ENCODE measurements at regions not wholly inside any gene's neighbourhood (a gene's known extent, or its start where the extent isn't known, plus 50 kb on each side); places are given as distances from the start of the nearest gene placed in this dataset.

DNA sequence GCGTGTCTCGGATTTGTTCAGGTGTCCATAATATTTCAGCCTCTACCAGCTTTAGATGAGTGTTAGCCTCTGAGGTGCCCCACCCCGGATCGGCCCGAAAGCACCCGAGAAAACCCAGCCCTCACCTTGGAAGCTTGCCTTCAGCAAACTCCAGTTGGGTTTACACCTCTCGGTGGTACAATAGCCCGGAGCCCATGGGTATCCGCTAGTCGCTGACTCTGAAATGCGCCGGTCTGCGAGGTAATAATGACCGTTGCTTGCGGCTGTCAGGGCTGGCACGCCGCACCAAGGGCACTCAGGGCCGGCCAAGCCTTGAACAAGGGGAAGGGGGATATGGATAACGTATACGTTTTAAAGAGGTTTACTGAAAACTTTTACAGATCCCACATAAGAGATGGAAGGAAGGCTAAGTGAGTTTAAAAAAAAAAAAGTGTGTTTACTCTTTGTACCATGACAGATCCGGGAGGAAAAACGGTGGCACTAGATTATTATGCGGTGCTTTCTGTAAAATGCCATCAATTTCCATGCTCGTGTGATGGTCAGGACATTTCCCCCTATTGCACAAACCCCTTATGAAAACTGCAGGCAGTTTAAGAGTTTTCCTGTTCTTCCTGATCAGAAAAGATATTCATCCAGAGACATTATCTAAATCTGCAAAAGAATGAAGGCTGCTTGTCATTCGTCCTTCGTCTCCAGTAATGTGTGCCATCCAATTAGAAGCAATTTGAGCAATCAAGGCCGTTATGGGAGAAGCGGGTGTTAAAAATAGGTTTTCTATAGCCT, 124.2 kb downstream of the TMEM161B start:
- Histone ChIP-seq H3K4me1 (ENCODE audit: control extremely low read depth in 1 of 4, control insufficient read depth in 4 of 4, insufficient read depth in 4 of 4, low read length in 3 of 4) (peaks cover 3 to 22% (median 15%) of the 10 kb centered on the region in 4 experiments), H3K27ac (ENCODE audit: insufficient read depth in 1 of 2, low read depth in 1 of 2, low read length in 2 of 2, poor library complexity in 1 of 2, severe bottlenecking in 2 of 2) (no peak overlapping the region), H3K27me3 (replicated peaks in 2 of 5; ENCODE audit: control insufficient read depth in 4 of 5, insufficient read depth in 5 of 5, low read length in 4 of 5) (peaks cover 37 to 89% (median 45%) of the 10 kb centered on the region in 5 experiments), H3K9me3 (ENCODE audit: control extremely low read depth in 1 of 5, control insufficient read depth in 4 of 5, insufficient read depth in 2 of 5, low read depth in 1 of 5, low read length in 4 of 5) (peaks cover 0 to 5% (median 0%) of the 10 kb centered on the region in 5 experiments), H3K4me3 (ENCODE audit: control insufficient read depth in 1 of 7, extremely low read depth in 1 of 7, insufficient read depth in 4 of 7, low read depth in 2 of 7, low read length in 6 of 7) (no peak overlapping the region), H3K36me3 (ENCODE audit: control insufficient read depth in 4 of 4, insufficient read depth in 4 of 4, low read length in 3 of 4) (no peaks in the 10 kb centered on the region)
- 15% methylated on average over 25 of the region's 28 CpGs for WGBS (ENCODE audit: insufficient coverage)
- POLR2A ChIA-PET = no interaction called here
- CTCF ChIA-PET = interaction anchor here (0.6 kb wide), 1 partner anchor 544 kb away, joined by 4 read pairs; no protein-coding TSS in a partner anchor
- DNase-seq = peak in 2 of 3 donors; percentile 10 to 13

DNA sequence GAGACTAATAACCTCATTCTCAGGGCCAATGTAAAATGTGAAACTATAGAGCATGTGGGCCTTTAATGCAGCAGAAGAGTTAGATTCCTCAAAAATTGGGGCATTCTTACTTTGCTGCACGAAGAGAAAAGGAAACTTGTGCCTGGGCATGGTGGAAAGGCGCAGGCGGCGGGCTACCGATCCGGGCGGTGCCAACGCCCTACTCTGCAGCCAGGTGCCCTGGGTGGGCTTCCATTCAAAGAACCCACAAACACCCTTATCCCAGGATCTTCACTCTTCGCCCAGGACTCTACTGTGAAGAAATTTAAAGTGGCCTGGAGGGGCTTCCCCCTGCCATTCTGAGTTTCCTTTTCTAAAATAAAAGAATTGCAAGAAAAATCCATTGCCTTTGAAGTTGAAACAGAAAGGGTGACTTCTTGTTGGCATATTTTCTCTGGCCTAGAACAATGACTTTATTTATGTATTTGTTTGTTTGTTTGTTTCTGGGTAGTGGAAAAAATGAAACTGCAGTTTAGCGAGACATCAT, 124.9 kb downstream of the TMEM161B start:
- H3K27ac ChIP-seq (ENCODE audit: insufficient read depth in 1 of 2, low read depth in 1 of 2, low read length in 2 of 2, poor library complexity in 1 of 2, severe bottlenecking in 2 of 2) = no peak overlapping the region
- CTCF ChIA-PET = interaction anchor here (0.6 to 1.2 kb wide), 2 partner anchors 113 to 545 kb away, joined by 3 to 4 read pairs; no protein-coding TSS in a partner anchor
- no peak overlapping the region for H3K4me3 ChIP-seq (ENCODE audit: control insufficient read depth in 1 of 7, extremely low read depth in 1 of 7, insufficient read depth in 4 of 7, low read depth in 2 of 7, low read length in 6 of 7)
- no peaks in the 10 kb centered on the region for H3K36me3 ChIP-seq (ENCODE audit: control insufficient read depth in 4 of 4, insufficient read depth in 4 of 4, low read length in 3 of 4)
- 18% methylated on average over 2 of the region's 10 CpGs for whole genome bisulfite sequencing (ENCODE audit: insufficient coverage)
- H3K27me3 ChIP-seq (replicated peaks in 2 of 5; ENCODE audit: control insufficient read depth in 4 of 5, insufficient read depth in 5 of 5, low read length in 4 of 5) = peaks cover 43 to 92% (median 49%) of the 10 kb centered on the region in 5 experiments
- peaks cover 3 to 22% (median 15%) of the 10 kb centered on the region in 4 experiments for H3K4me1 ChIP-seq (ENCODE audit: control extremely low read depth in 1 of 4, control insufficient read depth in 4 of 4, insufficient read depth in 4 of 4, low read length in 3 of 4)
- H3K9me3 ChIP-seq (ENCODE audit: control extremely low read depth in 1 of 5, control insufficient read depth in 4 of 5, insufficient read depth in 2 of 5, low read depth in 1 of 5, low read length in 4 of 5) = peaks cover 0 to 5% (median 0%) of the 10 kb centered on the region in 5 experiments
- DNase-seq = peak in 2 of 3 donors; percentile 10 to 15
- POLR2A ChIA-PET = no interaction called here

DNA sequence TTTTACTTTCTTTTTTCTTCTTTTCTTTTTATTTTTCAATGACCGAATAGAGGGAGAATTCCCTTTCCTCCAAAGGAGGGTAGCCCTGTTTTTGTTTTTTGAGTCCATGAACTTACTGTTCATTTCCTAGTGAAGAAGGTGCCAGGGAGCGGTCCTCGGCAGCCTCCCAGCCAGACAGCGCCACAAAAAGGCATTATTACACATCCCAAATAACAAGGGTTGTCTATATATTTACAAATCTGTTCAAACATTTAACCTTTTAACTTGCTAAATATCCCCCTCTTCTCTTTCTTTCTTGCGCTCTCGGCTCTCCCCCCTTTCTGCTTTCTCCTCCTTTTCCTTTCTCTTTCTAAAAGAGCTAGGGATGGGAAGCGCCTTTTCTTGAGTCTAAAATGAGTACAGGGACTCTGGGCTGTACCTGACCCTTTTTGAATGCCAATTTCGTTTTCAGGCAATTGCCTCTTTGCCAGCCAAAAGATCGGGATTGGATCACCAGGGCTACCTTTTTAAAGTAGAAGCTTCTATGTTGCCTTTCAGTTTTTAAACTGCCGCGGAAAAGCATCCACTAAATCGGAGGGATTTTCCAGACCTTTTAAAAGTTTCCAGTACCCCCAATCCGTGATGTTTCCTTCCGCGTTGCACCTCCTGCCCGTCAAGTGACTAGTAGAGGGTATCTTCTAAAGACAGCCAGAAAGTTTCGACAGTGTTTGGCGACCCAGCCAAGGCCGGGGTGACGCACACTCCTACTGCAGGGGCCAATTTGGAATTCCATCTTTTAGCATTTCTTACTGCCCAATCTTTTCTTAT, 125.6 kb downstream of the TMEM161B start:
- CTCF ChIA-PET = interaction anchor here (1.2 kb wide), 1 partner anchor 114 kb away, joined by 3 read pairs; no protein-coding TSS in a partner anchor
- no peaks in the 10 kb centered on the region for H3K36me3 ChIP-seq (ENCODE audit: control insufficient read depth in 4 of 4, insufficient read depth in 4 of 4, low read length in 3 of 4)
- peaks cover 3 to 22% (median 15%) of the 10 kb centered on the region in 4 experiments for H3K4me1 ChIP-seq (ENCODE audit: control extremely low read depth in 1 of 4, control insufficient read depth in 4 of 4, insufficient read depth in 4 of 4, low read length in 3 of 4)
- 7% methylated on average over 12 of the region's 20 CpGs for WGBS (ENCODE audit: insufficient coverage)
- no peak overlapping the region for H3K4me3 ChIP-seq (ENCODE audit: control insufficient read depth in 1 of 7, extremely low read depth in 1 of 7, insufficient read depth in 4 of 7, low read depth in 2 of 7, low read length in 6 of 7)
- DNase-seq = peak in 2 of 3 donors; percentile 10 to 14
- peaks cover 0 to 5% (median 0%) of the 10 kb centered on the region in 5 experiments for H3K9me3 ChIP-seq (ENCODE audit: control extremely low read depth in 1 of 5, control insufficient read depth in 4 of 5, insufficient read depth in 2 of 5, low read depth in 1 of 5, low read length in 4 of 5)
- no peak overlapping the region for H3K27ac ChIP-seq (ENCODE audit: insufficient read depth in 1 of 2, low read depth in 1 of 2, low read length in 2 of 2, poor library complexity in 1 of 2, severe bottlenecking in 2 of 2)
- POLR2A ChIA-PET = no interaction called here
- H3K27me3 ChIP-seq (replicated peaks in 2 of 5; ENCODE audit: control insufficient read depth in 4 of 5, insufficient read depth in 5 of 5, low read length in 4 of 5) = peaks cover 42 to 93% (median 48%) of the 10 kb centered on the region in 5 experiments

DNA sequence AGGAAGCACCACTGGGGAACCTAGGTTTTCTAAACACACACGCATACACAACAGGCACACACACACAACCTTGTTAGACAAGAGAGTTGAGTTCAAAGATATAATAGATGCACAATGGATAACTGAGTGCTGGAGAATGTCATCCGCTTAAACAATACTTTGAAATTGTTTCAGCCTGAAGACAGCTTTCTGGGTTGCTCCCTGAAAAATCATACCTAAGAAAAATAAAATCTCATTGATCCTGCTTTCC, 126.1 kb downstream of the TMEM161B start:
- peaks cover 0 to 5% (median 0%) of the 10 kb centered on the region in 5 experiments for H3K9me3 ChIP-seq (ENCODE audit: control extremely low read depth in 1 of 5, control insufficient read depth in 4 of 5, insufficient read depth in 2 of 5, low read depth in 1 of 5, low read length in 4 of 5)
- H3K27me3 ChIP-seq (replicated peaks in 2 of 5; ENCODE audit: control insufficient read depth in 4 of 5, insufficient read depth in 5 of 5, low read length in 4 of 5) = peaks cover 41 to 93% (median 47%) of the 10 kb centered on the region in 5 experiments
- ChIA-PET CTCF (interaction anchor here (1.2 kb wide), 1 partner anchor 115 kb away, joined by 3 read pairs; no protein-coding TSS in a partner anchor), POLR2A (no interaction called here)
- H3K27ac ChIP-seq (ENCODE audit: insufficient read depth in 1 of 2, low read depth in 1 of 2, low read length in 2 of 2, poor library complexity in 1 of 2, severe bottlenecking in 2 of 2) = no peak overlapping the region
- no peaks in the 10 kb centered on the region for H3K36me3 ChIP-seq (ENCODE audit: control insufficient read depth in 4 of 4, insufficient read depth in 4 of 4, low read length in 3 of 4)
- peaks cover 3 to 22% (median 15%) of the 10 kb centered on the region in 4 experiments for H3K4me1 ChIP-seq (ENCODE audit: control extremely low read depth in 1 of 4, control insufficient read depth in 4 of 4, insufficient read depth in 4 of 4, low read length in 3 of 4)
- 38% methylated on average over 1 of the region's 2 CpGs for WGBS (ENCODE audit: insufficient coverage)
- peak in 1 of 3 donors; percentile 22 for DNase-seq
- peak overlapping the region in 1 of 7 experiments; percentile 2 for H3K4me3 ChIP-seq (ENCODE audit: control insufficient read depth in 1 of 7, extremely low read depth in 1 of 7, insufficient read depth in 4 of 7, low read depth in 2 of 7, low read length in 6 of 7)

DNA sequence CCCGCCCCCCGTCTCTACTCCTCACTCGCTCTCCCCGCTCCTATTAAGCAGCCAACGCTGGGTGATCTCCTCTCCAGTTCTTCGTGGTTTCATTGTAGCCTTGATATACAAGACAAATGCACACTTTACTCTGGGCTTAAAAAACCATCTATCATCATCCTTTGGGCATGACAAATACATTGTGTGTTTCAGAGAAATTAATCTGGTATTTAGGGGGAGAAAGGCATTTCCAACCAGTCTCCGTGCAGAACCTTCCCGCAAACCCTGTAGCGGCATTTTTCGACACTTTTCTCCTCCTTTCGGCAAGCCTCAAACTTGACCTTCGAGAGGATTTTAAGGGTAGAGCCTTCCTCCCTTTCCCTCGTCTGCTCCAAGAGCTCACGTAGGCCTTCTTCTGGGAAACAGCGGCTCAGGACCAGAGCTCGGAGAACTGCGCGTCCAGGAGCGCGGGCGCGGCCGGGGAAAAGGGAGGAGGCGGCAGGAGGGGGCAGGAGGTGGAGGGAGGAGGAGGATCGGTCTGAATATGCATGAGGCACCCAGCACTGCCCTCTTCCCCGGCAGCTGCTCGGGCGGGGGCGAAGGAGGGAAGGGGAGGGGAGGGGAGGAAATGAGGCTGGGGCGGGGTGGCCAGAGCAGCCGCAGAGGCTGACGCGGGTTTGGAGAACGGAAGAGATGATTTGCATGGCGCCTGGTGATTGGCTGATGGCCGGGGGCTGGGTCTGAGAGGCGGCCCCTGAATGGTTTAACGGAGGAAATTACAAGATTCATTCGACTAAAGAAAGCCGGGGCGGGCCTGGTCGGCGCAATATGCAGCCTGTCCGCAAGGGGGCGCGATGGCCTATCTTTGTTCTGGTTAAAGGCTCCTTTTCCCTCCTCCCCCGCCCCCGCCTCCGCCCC, 127.5 kb downstream of the TMEM161B start:
- 5% methylated on average over 26 of the region's 49 CpGs for WGBS (ENCODE audit: insufficient coverage)
- Histone ChIP-seq H3K4me1 (ENCODE audit: control extremely low read depth in 1 of 4, control insufficient read depth in 4 of 4, insufficient read depth in 4 of 4, low read length in 3 of 4) (peaks cover 3 to 21% (median 15%) of the 10 kb centered on the region in 4 experiments), H3K36me3 (ENCODE audit: control insufficient read depth in 4 of 4, insufficient read depth in 4 of 4, low read length in 3 of 4) (no peaks in the 10 kb centered on the region), H3K27me3 (replicated peaks in 2 of 5; ENCODE audit: control insufficient read depth in 4 of 5, insufficient read depth in 5 of 5, low read length in 4 of 5) (peaks cover 33 to 89% (median 45%) of the 10 kb centered on the region in 5 experiments), H3K27ac (ENCODE audit: insufficient read depth in 1 of 2, low read depth in 1 of 2, low read length in 2 of 2, poor library complexity in 1 of 2, severe bottlenecking in 2 of 2) (no peak overlapping the region), H3K4me3 (ENCODE audit: control insufficient read depth in 1 of 7, extremely low read depth in 1 of 7, insufficient read depth in 4 of 7, low read depth in 2 of 7, low read length in 6 of 7) (peak overlapping the region in 6 of 7 experiments; percentile 43 to 74 (median 60)), H3K9me3 (ENCODE audit: control extremely low read depth in 1 of 5, control insufficient read depth in 4 of 5, insufficient read depth in 2 of 5, low read depth in 1 of 5, low read length in 4 of 5) (peaks cover 0 to 5% (median 0%) of the 10 kb centered on the region in 5 experiments)
- ChIA-PET CTCF (no interaction called here), POLR2A (no interaction called here)
- peak; percentile 91 to 96 (median 94) for DNase-seq

DNA sequence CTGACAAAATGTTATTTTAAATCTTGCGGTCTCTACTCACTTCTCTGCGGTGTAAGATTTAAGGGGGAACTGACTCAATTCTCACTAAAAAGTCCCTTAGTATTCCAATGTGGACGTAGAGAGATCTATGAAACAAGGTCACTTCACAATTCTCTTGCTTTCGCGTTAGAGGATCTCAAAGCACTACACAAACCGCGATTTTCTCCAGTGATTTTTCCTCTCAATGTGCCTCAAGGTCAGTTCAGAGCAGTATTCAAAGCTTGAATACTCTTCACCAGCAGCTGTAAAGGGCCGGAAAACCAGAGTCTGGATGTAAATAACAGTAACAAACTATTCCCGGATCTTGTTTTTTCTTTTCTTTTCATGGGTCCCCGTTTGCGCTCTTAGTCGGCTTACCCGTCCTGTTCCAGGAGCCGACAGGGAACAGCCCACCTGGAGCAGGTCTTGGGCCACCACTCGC, 128.2 kb downstream of the TMEM161B start:
- 6% methylated on average over 15 of the region's 15 CpGs for WGBS (ENCODE audit: insufficient coverage)
- H3K9me3 ChIP-seq (ENCODE audit: control extremely low read depth in 1 of 5, control insufficient read depth in 4 of 5, insufficient read depth in 2 of 5, low read depth in 1 of 5, low read length in 4 of 5) = peaks cover 0 to 5% (median 0%) of the 10 kb centered on the region in 5 experiments
- H3K27me3 ChIP-seq (replicated peaks in 2 of 5; ENCODE audit: control insufficient read depth in 4 of 5, insufficient read depth in 5 of 5, low read length in 4 of 5) = peaks cover 33 to 84% (median 38%) of the 10 kb centered on the region in 5 experiments
- no peak overlapping the region for H3K27ac ChIP-seq (ENCODE audit: insufficient read depth in 1 of 2, low read depth in 1 of 2, low read length in 2 of 2, poor library complexity in 1 of 2, severe bottlenecking in 2 of 2)
- peak in 2 of 3 donors; percentile 15 to 16 for DNase-seq
- H3K4me1 ChIP-seq (ENCODE audit: control extremely low read depth in 1 of 4, control insufficient read depth in 4 of 4, insufficient read depth in 4 of 4, low read length in 3 of 4) = peaks cover 3 to 18% (median 15%) of the 10 kb centered on the region in 4 experiments
- H3K36me3 ChIP-seq (ENCODE audit: control insufficient read depth in 4 of 4, insufficient read depth in 4 of 4, low read length in 3 of 4) = no peaks in the 10 kb centered on the region
- ChIA-PET POLR2A (no interaction called here), CTCF (no interaction called here)
- peak overlapping the region in 6 of 7 experiments; percentile 43 to 74 (median 60) for H3K4me3 ChIP-seq (ENCODE audit: control insufficient read depth in 1 of 7, extremely low read depth in 1 of 7, insufficient read depth in 4 of 7, low read depth in 2 of 7, low read length in 6 of 7)

Data from common myeloid progenitor, CD34-positive (primary cell).